SU-DHL-6 (cell line): ENCODE measurements at regions not wholly inside any gene's neighbourhood (a gene's known extent, or its start where the extent isn't known, plus 50 kb on each side); places are given as distances from the start of the nearest gene placed in this dataset.
"Not testable (repeated sequence)": the region's sequence is repeated elsewhere in the genome, so short reads cannot be mapped to it uniquely, and the experiment has no call there.

Experiments used
- EZH2phosphoT487 ChIP-seq: fragments of 200-600 bp; sonication (generic), shearing (Covaris generic); conservative IDR thresholded peaks from 2 replicates; pipeline ENCODE4 v1.6.1; 2018; ENCODE audit warnings: mild to moderate bottlenecking, antibody characterized with exemption, low read length, moderate library complexity, mixed read lengths
- TF ChIP-seq, protein P1 (sequence below): fragments of 200-600 bp; sonication (generic); IDR thresholded peaks from one replicate; pipeline ENCODE4 v1.5.1; 2017; ENCODE audit warnings: antibody characterized with exemption, mild to moderate bottlenecking, low read length, moderate library complexity; ENCODE audit not compliant: insufficient read depth, poor library complexity, severe bottlenecking

DNA sequence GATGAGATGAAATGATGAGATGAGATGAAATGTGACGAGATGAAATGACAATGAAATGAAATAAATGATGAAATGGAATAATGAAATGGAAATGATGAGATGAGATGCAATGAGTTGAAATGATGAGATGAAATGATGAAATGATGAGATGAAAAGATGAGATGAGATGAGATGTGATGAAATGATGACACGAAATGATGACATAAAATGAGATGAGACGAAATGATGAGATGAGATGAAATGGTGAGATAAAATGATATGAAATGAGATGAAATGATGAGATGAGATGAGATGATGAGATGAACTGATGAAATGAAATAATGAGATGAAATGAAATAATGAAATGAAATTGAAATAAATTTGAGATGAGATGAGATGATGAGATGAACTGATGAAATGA is 232.2 kb downstream of the GOLGA6L6 start:
- TF ChIP-seq, protein P1, sequence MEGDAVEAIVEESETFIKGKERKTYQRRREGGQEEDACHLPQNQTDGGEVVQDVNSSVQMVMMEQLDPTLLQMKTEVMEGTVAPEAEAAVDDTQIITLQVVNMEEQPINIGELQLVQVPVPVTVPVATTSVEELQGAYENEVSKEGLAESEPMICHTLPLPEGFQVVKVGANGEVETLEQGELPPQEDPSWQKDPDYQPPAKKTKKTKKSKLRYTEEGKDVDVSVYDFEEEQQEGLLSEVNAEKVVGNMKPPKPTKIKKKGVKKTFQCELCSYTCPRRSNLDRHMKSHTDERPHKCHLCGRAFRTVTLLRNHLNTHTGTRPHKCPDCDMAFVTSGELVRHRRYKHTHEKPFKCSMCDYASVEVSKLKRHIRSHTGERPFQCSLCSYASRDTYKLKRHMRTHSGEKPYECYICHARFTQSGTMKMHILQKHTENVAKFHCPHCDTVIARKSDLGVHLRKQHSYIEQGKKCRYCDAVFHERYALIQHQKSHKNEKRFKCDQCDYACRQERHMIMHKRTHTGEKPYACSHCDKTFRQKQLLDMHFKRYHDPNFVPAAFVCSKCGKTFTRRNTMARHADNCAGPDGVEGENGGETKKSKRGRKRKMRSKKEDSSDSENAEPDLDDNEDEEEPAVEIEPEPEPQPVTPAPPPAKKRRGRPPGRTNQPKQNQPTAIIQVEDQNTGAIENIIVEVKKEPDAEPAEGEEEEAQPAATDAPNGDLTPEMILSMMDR: not testable (repeated sequence)
- TF ChIP-seq EZH2phosphoT487: not testable (repeated sequence)
